ENCODE measurements at regions not wholly inside any gene's neighbourhood (a gene's known extent, or its start where the extent isn't known, plus 50 kb on each side); places are given as distances from the start of the nearest gene placed in this dataset.

DNA sequence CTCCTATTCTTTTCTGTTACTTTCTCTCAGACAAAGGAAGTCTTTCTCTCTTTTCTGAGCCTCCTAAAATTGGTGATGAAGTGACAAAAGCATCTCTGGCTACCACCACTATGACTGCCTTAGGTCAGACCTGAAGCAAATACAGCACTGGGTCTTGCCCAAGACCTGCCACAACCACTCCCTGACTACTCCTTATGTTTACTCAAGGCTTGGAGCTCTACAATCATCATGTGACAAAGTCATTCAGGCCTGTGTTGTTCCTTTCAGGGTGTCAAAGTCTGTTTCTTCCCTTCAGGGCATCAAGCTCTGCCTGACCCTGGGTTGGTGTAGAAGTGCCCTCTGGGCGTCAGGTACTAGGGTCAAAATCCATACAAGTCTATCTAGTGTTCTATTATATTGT lies 419.2 kb upstream of the CT83 start:
- H3K27ac ChIP-seq: no peak overlapping the region
- H3K4me3 ChIP-seq (IDR thresholded peaks at IDR 0.05; ENCODE audit: insufficient read depth, low read depth, low read length): no peak overlapping the region
- H3K4me1 ChIP-seq (ENCODE audit: low read depth, poor library complexity, severe bottlenecking): no peaks in the 10 kb centered on the region
- H2AFZ ChIP-seq (ENCODE audit: low read depth): no peak overlapping the region
- H3K36me3 ChIP-seq (ENCODE audit: insufficient read depth): no peaks in the 10 kb centered on the region
- H3K9ac ChIP-seq: no peak overlapping the region
- no peak overlapping the region for H3K4me2 ChIP-seq
- H4K20me1 ChIP-seq (ENCODE audit: insufficient read depth): no peaks in the 10 kb centered on the region
- TF ChIP-seq, protein P1, sequence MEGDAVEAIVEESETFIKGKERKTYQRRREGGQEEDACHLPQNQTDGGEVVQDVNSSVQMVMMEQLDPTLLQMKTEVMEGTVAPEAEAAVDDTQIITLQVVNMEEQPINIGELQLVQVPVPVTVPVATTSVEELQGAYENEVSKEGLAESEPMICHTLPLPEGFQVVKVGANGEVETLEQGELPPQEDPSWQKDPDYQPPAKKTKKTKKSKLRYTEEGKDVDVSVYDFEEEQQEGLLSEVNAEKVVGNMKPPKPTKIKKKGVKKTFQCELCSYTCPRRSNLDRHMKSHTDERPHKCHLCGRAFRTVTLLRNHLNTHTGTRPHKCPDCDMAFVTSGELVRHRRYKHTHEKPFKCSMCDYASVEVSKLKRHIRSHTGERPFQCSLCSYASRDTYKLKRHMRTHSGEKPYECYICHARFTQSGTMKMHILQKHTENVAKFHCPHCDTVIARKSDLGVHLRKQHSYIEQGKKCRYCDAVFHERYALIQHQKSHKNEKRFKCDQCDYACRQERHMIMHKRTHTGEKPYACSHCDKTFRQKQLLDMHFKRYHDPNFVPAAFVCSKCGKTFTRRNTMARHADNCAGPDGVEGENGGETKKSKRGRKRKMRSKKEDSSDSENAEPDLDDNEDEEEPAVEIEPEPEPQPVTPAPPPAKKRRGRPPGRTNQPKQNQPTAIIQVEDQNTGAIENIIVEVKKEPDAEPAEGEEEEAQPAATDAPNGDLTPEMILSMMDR (conservative IDR thresholded peaks at IDR 0.05; ENCODE audit: low read depth, low read length): no peak
- H3K79me2 ChIP-seq (ENCODE audit: insufficient read depth, low read depth): no peaks in the 10 kb centered on the region
- no peaks in the 10 kb centered on the region for H3K27me3 ChIP-seq (ENCODE audit: insufficient read depth, low read depth)

DNA sequence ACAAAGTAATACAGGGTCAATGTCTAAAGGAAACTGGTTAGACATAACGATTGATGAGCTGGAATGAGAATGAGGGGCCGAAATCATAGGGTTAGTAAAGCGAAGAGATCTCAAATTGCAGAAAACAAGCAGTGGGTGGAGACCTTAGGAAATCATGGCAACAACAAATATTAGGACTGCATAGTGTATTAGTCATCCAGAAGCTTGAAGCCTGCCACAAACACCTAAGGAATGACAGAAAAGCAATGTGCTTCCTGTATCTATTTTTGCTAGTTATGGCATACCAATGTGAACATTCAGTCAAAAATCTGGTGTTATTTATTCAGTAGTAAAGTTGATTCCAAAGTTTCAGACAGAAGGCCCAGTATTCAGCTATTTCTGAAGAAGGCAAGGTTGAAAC lies 410.9 kb upstream of the CT83 start:
- Histone ChIP-seq H3K27ac (no peak overlapping the region), H2AFZ (ENCODE audit: low read depth) (no peak overlapping the region), H3K4me3 (IDR thresholded peaks at IDR 0.05; ENCODE audit: insufficient read depth, low read depth, low read length) (no peak overlapping the region), H3K79me2 (ENCODE audit: insufficient read depth, low read depth) (no peaks in the 10 kb centered on the region), H4K20me1 (ENCODE audit: insufficient read depth) (no peaks in the 10 kb centered on the region), H3K4me2 (no peak overlapping the region), H3K36me3 (ENCODE audit: insufficient read depth) (no peaks in the 10 kb centered on the region), H3K27me3 (ENCODE audit: insufficient read depth, low read depth) (no peaks in the 10 kb centered on the region), H3K9ac (no peak overlapping the region), H3K4me1 (ENCODE audit: low read depth, poor library complexity, severe bottlenecking) (no peaks in the 10 kb centered on the region)
- TF ChIP-seq, protein P1 (conservative IDR thresholded peaks at IDR 0.05; ENCODE audit: low read depth, low read length): no peak

DNA sequence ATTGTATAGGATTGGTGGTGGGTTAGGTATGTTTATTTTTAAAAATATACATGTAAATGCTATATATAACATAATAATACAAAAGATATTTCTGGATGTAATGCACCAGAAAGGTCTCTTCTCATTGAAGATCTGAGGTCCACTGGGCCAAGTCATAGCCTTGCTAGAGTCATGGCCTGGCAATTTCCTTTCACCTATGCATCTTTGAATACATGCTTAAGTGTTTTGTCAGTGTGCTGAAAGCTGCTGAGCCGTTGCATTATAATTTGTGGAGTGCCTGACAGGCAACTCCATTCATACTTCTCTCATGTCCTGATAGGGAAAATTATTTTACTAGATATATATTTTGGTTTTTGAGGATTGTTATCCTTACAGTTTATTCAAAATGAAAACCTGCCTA lies 410.2 kb upstream of the CT83 start:
- TF ChIP-seq, protein P1 (conservative IDR thresholded peaks at IDR 0.05; ENCODE audit: low read depth, low read length): no peak
- H3K79me2 ChIP-seq (ENCODE audit: insufficient read depth, low read depth): no peaks in the 10 kb centered on the region

DNA sequence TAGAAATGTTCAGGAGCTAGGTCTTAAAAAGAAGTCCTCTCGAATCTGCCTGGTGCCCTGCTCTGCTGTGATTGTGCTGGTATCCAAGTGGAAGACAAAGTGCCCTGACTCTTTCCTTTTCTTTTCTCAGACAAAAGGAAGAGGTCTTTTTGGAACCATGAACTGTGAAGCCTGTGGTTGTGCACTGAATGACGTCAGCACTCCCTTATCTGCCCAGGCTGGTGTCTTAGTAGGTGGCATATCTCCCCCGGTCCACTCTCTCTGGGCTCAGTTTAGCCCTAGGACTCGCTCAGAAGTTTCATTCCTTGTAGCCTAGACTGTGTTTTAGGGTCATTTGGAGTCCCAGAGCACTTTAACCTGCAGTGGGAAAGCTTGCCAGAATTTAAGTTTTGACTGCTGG lies 400.3 kb upstream of the CT83 start:
- Histone ChIP-seq H2AFZ (ENCODE audit: low read depth) (no peak overlapping the region), H4K20me1 (ENCODE audit: insufficient read depth) (no peaks in the 10 kb centered on the region), H3K4me3 (IDR thresholded peaks at IDR 0.05; ENCODE audit: insufficient read depth, low read depth, low read length) (no peak overlapping the region), H3K36me3 (ENCODE audit: insufficient read depth) (no peaks in the 10 kb centered on the region), H3K4me2 (no peak overlapping the region), H3K4me1 (ENCODE audit: low read depth, poor library complexity, severe bottlenecking) (no peaks in the 10 kb centered on the region), H3K27ac (no peak overlapping the region), H3K9ac (no peak overlapping the region), H3K27me3 (ENCODE audit: insufficient read depth, low read depth) (no peaks in the 10 kb centered on the region), H3K79me2 (ENCODE audit: insufficient read depth, low read depth) (no peaks in the 10 kb centered on the region)
- TF ChIP-seq, protein P1 (conservative IDR thresholded peaks at IDR 0.05; ENCODE audit: low read depth, low read length): no peak

More for the DNA sequence above, 410.2 kb upstream of the CT83 start:
- no peak overlapping the region for H2AFZ ChIP-seq (ENCODE audit: low read depth)
- H3K27me3 ChIP-seq (ENCODE audit: insufficient read depth, low read depth): no peaks in the 10 kb centered on the region
- H3K27ac ChIP-seq: no peak overlapping the region
- H3K4me3 ChIP-seq (IDR thresholded peaks at IDR 0.05; ENCODE audit: insufficient read depth, low read depth, low read length): no peak overlapping the region
- no peak overlapping the region for H3K4me2 ChIP-seq
- H3K9ac ChIP-seq: no peak overlapping the region
- no peaks in the 10 kb centered on the region for H3K4me1 ChIP-seq (ENCODE audit: low read depth, poor library complexity, severe bottlenecking)
- H3K36me3 ChIP-seq (ENCODE audit: insufficient read depth): no peaks in the 10 kb centered on the region
- no peaks in the 10 kb centered on the region for H4K20me1 ChIP-seq (ENCODE audit: insufficient read depth)
